Heart left ventricle (tissue), 13 donors: ENCODE measurements at regions not wholly inside any gene's neighbourhood (a gene's known extent, or its start where the extent isn't known, plus 50 kb on each side); places are given as distances from the start of the nearest gene placed in this dataset.

Experiments
- POLR2A ChIP-seq, 2 donors: fragments of 450-650 bp; IDR thresholded peaks; one replicate each; pipeline ENCODE4 v1.6.1; 2017; ENCODE audit warnings: antibody characterized with exemption in 2 of 2, mild to moderate bottlenecking in 2 of 2, moderate library complexity in 2 of 2
- TF ChIP-seq, protein P1 (sequence below), 12 donors: fragments of 200-600 bp; sonication (generic) in 4 of 12; IDR thresholded peaks; one replicate each; pipeline versions ENCODE4 v1.5.0 to v1.8.0; 2018 to 2022; ENCODE audit warnings: antibody characterized with exemption in 12 of 12, mild to moderate bottlenecking in 5 of 12
- donor health status: ischemic (EF 13 %, LVEDD 7.1; RV severe dilation, severe dysfunction).
- donor health status: DM: no; HTN: yes; CAD: no.
- donor health status: DM: no; HTN: no; CAD: no.
- donor health status: ischemic (EF 25% LVEDD 6.9; RV normal size, moderate dysfunction).
- donor health status: ischemic (EF 25% LVEDD 5.7; RV mildly dilated, moderate dysfunction).
- donor health status: ischemic (EF 35%, LVEDD 5.7; RV mildly dilated, moderate dysfunction).
- donor health status: nonischemic (EF 11% LVEDD 7.7; RV severe dilation, severe dysfunction).
- donor health status: DM: yes; HTN: yes; CAD: no.
- donor health status: PGD.
- donor health status: ischemic (EF 29% LVEDD 5.4; RV normal size, mild dysfunction).
- donor health status: nonischemic (EF 23%, LVEDD 6.1; RV moderate dilation, normal function).

DNA sequence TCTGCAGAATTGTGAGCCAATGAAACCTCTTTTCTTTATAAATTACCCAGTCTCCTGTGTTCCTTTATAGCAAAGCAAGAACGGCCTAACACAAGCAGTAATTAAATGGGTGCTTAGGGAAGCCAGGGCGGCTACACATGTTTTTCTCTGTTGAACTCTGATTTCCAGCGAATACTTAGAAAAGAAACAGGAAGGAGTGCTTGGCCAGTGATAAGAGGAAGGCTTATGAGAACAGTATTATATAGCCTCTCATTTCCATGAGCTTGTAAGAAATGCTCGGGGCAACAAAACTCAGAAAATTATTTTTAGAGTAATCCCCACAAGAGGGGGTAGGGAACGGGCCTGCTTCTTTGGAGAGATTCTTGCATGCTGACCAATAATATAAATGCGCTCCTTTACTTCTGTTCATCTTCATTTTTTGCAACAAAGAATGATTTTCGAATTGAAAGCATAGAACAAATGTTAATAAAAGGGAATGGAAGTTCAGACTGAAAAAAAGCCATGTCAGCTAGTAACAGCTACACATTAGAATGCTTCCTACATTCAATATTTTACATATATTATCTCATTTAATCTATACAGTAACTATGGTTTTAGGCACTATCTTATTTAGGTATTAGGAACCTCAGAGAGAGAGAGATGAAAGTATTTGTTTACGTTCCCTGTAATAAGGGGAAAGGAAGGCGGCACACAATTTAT lies 49.7 kb upstream of the CCDC85A start:
- no peak for TF ChIP-seq POLR2A (IDR thresholded peaks at IDR 0.05)
- TF ChIP-seq, protein P1, sequence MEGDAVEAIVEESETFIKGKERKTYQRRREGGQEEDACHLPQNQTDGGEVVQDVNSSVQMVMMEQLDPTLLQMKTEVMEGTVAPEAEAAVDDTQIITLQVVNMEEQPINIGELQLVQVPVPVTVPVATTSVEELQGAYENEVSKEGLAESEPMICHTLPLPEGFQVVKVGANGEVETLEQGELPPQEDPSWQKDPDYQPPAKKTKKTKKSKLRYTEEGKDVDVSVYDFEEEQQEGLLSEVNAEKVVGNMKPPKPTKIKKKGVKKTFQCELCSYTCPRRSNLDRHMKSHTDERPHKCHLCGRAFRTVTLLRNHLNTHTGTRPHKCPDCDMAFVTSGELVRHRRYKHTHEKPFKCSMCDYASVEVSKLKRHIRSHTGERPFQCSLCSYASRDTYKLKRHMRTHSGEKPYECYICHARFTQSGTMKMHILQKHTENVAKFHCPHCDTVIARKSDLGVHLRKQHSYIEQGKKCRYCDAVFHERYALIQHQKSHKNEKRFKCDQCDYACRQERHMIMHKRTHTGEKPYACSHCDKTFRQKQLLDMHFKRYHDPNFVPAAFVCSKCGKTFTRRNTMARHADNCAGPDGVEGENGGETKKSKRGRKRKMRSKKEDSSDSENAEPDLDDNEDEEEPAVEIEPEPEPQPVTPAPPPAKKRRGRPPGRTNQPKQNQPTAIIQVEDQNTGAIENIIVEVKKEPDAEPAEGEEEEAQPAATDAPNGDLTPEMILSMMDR (IDR thresholded peaks at IDR 0.05): no peak
